HG03135 (cell line): ENCODE measurements at regions not wholly inside any gene's neighbourhood (a gene's known extent, or its start where the extent isn't known, plus 50 kb on each side); places are given as distances from the start of the nearest gene placed in this dataset.
"Not testable (repeated sequence)": the region's sequence is repeated elsewhere in the genome, so short reads cannot be mapped to it uniquely, and the experiment has no call there.

Source experiments
- ATAC-seq: cut with Tn5 transposase; IDR thresholded peaks from one replicate; pipeline ENCODE4 v1.9.1; 2021; ENCODE audit warnings: mild to moderate bottlenecking, moderate library complexity; ENCODE audit not compliant: unreplicated experiment

DNA sequence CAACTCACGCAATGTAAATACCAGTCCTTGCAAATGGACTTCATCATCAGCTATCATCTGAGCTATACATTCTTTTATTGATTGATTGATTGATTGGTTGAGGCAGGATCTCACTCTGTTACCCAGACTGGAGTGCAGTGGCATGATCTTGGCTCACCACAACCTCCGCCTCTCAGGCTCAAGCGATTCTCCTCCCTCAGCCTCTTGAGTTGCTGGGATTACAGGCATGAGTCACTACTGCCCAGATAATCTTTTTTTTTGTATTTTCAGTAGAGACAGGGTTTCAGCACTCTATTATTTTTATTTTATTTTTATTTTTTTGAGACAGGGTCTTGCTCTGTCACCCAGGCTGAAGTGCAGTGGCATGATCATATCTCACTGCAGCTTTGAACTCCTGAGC, 369.5 kb downstream of the MAT2B start:
- not testable (repeated sequence) for ATAC-seq

DNA sequence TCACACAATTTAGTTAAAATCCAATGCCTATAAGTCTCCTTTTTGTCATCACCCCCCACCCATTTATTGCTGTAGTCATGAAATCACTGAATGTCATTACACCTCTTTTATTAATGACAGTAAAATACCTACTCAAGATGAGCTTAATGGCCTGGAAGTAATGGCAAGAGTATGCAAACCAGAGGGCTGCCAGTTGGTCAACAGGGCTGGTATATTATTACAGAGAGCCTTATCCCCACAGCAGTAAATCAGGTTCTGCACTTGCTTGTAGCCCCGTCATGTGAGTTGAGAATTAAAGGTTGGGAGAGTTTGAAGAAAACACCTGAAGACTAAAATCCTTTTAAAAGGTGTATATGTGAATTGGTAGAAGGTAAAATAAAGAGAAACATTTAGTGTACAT, 372.4 kb downstream of the MAT2B start:
- ATAC-seq: no peak

DNA sequence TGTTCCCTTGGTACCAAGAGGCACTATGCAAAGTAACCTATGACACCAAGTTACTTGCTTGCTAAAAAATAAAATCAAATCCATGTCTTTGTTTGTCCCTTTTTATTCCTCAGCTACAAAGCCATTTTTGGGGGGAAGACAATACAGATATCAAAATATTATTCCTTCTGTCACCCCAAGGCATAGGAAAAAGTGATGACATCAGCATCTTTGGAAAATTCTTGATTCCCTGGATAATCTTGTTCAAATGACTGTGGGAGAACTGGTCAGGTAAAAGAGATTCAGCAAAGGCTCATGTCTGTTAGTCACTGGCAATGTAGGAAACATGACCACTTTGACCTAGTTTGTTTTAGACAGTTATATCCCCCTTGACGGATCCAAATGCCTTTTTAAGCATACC, 373.1 kb downstream of the MAT2B start:
- no peak for ATAC-seq

DNA sequence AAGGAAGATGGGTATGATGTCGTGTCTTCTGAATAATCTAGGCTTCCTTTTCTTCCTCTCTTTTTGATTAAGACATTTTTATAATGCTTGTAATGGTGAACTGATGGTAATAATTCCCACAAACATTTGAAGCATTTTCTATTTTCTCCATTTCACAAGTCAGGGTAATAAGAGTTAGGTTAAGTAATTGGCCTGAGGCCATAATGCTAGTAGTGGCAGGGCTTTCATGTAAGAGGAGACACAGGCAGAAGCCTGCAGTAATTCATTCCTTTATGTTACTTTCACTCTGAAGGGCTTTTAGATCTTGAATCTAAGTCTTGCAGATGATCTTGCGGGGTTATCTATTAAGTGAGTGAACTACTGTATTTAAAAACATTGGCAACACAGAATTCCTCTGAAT, 374.9 kb downstream of the MAT2B start:
- no peak for ATAC-seq

DNA sequence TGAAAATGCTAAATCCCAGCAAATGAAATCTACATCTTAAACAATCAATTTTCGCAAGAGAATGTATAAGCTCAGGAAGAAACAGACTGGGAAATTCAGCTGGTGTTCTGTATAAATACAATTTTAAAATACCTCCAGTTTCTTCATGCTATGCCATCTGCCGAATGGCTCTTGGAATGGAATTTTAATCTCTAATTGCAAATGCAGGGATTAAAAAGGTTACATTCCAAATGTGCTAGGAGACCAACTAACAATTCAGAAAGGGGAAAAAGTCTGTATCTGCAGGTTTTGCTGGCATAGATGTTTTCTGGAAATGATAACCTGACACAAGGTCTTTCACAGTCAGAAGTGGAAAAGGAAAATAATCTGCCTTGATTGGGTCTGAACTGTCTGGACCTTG, 379.7 kb downstream of the MAT2B start:
- no peak for ATAC-seq

GRCh38 chr5:163887854-163888253, 382.4 kb downstream of the MAT2B start:
- ATAC-seq: no peak

DNA sequence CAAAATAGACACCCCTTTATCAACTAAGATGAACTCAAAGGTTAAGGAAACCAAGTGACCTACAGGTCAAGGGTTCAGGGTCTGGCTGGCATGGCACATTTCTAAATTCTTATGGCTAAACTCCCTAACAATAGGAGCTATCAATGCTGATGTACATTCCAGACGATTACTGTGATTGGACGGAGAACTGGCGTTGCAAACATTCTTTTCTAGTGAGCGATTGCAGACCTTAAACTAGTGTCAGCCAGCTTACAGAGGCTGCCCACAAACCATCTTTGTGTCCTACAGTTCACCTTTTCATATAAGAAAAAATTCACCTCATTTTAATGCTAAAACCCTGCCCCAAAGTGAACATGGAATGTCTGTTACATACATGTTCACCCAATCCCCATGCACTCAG, 382.9 kb downstream of the MAT2B start:
- ATAC-seq: no peak

GRCh38 chr5:163889369-163889768, 383.9 kb downstream of the MAT2B start:
- ATAC-seq: no peak

DNA sequence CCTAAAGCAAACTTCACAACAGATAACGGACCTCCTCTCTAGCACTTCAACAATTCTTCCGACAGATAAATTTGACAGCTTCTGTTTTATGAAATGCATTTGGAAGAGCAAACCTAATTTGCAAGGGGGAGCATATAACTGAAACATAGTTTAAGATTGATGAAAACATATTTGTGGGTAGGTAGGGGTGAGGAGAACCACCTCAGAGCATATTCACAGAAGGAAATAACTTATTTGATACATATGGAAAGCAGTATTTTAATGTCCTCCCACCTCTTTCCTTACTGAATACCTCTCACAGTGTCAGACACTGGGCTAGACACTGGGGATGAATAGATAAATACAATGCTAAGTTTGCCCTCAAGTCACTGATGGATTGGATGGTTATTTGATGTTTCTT, 384.8 kb downstream of the MAT2B start:
- ATAC-seq: no peak

DNA sequence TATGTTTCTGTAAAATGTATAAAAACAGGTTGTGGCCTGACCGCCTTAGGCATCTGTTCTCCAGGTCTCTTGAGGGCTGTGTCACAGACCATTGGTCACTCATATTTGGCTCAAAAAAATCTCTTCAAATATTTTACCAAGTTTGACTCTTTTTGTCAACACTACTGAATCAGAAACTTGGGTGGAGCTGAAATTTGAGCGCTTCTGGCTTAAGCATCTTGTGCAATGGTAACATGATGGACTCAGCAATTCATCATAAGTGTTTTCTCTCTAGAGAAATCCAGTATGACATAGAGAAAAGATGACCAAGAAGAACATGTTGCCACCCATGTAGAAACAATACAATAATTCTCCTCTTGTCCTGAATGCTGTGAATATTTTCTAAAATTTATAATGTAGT, 387.9 kb downstream of the MAT2B start:
- ATAC-seq: no peak

DNA sequence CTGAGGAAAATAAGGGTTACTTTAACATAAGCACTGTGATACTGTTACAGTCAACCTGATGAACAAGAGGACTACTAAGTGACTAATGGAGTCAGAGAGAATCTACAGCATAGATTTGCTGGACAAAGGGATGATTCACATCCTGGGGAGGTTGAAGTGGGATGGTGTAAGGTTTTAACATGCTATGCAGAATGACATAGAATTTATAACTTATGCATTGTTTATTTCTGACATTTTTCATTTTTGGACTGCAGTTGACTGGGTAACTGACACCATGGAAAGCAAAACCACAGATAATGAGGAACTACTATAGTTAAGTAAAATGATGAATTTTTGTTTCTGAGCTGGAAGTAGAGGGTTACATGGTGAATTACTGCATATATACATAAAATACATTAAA, 389.2 kb downstream of the MAT2B start:
- ATAC-seq: no peak

- ATAC-seq: no peak
These were observed 393.5 kb downstream of the MAT2B start for GRCh38 chr5:163898873-163899272.

- ATAC-seq: not testable (repeated sequence)
These were observed 402.4 kb downstream of the MAT2B start for GRCh38 chr5:163907783-163908182.

GRCh38 chr5:163908253-163908652, 402.8 kb downstream of the MAT2B start:
- no peak for ATAC-seq

- ATAC-seq: no peak
These were observed 404.8 kb downstream of the MAT2B start for GRCh38 chr5:163910226-163910625.

- no peak for ATAC-seq
These were observed 406.6 kb downstream of the MAT2B start for GRCh38 chr5:163912046-163912445.

- no peak for ATAC-seq
These were observed 408.1 kb downstream of the MAT2B start for GRCh38 chr5:163913548-163913947.

DNA sequence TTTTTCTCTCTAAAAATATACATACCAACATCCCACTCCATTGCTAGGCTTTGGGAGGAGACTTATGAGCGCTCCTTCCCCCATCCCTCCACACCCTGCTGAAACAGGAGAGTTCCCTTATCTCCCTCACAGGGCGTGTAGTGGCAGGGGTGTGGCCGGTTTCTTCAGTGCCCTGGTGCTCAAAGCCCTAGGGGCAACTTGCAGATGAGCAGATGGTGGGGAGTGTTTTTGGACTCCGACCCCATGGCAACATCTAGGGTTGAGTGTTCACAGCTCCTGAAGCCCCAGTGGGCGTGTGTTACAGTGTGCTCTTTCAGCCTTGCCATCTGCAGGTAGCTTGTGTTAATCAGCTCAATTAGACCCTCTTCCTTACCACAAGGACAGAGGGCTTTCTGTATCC, 409.5 kb downstream of the MAT2B start:
- peak; percentile 50 for ATAC-seq

GRCh38 chr5:163915481-163915961, 410.1 kb downstream of the MAT2B start:
- peak; percentile 80 for ATAC-seq

DNA sequence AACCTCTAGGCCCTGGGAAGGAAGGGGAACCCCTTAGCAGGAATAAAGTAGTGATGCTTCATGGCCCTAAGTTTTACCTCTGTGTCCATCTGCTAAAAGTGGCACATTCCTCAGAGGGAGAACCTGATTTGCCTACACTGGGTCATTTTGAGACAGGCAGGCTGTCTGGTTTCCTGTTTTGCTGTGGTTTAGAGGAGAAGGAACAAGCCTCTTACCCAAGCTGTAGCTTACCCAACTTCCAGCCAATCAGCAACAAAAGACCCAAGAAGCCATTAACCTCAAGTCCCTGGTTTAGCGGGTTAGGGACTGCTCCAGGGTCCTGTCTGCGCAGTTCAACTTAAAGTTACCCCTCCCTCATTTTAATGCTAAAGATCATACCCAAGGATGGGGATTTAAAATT, 411.0 kb downstream of the MAT2B start:
- ATAC-seq: peak; percentile 85

GRCh38 chr5:163916861-163917260, 411.4 kb downstream of the MAT2B start:
- ATAC-seq: no peak

- ATAC-seq: no peak
These were observed 412.3 kb downstream of the MAT2B start for GRCh38 chr5:163917747-163918146.

GRCh38 chr5:163934990-163935389, 429.6 kb downstream of the MAT2B start:
- ATAC-seq: not testable (repeated sequence)

DNA sequence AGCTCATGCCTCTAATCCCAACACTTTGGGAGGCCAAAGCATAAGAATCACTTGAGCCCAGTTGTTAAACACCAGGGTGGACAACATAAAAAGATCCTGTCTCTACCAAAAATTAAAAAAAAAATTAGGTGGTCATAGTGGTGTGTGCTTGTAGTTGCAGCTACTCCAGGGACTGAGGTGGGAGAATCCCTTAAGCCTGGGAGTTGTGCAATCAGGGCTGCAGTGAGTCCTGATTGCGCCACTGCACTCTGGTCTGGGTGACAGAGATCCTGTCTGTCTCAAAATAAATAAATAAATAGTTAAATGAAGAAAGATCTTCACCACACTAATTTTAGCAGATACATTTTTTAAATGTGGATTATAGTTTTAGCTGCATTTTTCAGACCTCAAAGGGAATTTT, 433.2 kb downstream of the MAT2B start:
- ATAC-seq: no peak
